ENCODE measurements at regions not wholly inside any gene's neighbourhood (a gene's known extent, or its start where the extent isn't known, plus 50 kb on each side); places are given as distances from the start of the nearest gene placed in this dataset.

DNA sequence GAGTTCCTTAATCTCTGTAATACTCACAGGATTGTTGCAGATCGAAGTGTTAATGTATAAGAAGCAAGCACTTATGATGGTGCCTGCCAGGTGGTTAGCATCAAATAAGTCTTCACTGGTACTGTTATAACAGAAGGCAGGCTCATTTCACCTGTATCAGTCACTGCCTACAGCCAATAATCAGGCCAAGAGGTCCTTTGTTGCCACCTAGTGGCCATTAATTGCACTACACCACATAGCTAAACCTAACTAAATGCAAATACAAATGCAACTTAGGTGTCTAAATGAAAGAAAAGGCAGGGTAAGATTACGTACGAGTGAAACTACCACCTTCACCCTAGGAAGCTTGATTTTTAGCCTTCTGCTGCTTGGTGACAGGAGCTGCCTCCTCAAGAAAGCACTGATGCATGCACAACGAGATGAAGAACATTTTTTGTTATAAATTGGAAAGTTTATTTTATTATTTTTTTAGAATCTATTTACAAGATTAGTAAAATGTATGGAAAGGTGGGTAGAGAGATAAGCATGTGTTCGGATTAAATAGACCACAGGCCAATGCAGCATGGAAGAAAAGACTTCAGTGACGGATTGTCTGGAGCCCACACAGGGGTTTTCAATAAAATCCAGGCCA, 334.8 kb upstream of the CAMK1G start:
- DNase-seq = peak; percentile 38

- DNase-seq = no peak
Measured at GRCh38 chr1:209249280-209249670, 334.2 kb upstream of the CAMK1G start.

GRCh38 chr1:209249785-209250440, 333.6 kb upstream of the CAMK1G start:
- no peak for DNase-seq

DNA sequence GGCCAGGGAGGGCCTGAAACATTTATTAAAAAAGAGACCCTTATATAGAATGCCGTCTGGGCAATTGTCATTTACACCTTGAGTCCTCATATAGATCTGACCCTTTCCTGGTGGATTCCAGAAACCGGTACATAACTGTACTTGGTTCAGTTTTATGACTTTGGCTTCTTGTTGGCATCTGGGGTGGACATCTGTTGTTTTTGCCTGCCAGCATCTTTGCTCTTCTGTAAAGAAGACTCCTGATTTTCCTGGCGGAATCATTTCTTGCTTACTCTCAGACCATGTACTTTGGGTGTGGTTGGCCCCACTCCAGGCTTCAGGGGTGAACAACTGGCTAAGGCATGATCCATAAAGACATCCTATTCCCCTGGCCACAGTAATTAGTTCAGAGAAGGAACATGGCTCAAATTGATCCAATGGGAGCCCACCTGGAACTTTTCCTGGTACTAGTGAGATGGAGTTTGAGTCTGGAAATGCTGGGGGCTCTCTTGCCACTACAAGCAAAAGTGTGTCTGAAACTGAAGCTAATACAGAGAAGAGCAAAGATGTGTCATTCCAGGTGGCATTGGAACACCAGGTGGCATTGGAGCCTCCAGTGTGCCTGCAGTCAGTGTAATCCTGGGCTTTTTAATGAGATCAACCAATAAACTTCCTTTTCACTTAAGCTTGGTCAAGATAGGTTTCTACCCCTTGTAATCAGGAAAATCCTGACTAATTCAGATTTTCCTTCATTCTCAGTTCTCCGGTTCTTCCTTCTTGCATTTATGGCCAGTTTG, 332.5 kb upstream of the CAMK1G start:
- no peak for DNase-seq

GRCh38 chr1:209256766-209257350, 326.7 kb upstream of the CAMK1G start:
- DNase-seq = no peak

DNA sequence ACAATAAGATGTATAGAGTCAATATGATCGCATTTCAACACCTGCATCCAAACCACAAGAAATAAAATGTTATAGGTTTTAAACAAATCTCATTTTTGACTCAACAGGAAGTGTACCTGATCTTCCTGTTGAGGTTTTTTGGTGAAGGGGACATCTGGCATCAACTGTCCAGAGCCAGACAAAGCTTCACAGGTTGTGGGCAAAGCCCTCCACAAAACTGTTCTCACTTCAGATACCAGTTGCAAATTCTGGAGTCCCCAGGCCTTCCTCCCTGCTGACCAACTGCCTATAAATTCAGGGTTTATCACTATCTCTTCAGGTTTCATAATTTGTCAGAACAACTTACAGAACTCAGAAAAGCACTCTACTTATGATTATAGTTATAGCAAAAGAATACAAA, 326.1 kb upstream of the CAMK1G start:
- no peak for DNase-seq

DNA sequence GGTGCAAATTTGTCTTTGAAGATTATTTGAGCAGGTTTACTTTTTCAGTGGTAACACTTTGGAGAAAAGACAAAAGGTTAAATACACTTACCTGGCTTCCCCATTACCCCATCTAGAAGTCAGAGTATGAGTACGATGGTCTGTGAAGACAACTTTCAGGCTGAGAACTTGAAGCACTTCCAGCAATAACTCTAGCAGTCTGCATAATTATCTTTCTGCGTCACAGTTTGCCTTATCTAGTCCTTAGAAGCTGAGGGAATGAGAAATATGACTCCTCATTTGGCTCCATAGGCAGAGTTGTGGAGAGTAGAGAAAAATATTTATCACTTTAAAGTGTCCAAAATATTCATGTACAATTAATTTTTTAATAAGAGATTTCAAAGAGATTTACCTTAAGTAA, 323.4 kb upstream of the CAMK1G start:
- no peak for DNase-seq

- no peak for DNase-seq
Measured at GRCh38 chr1:209262631-209263030, 320.9 kb upstream of the CAMK1G start.

- DNase-seq = no peak
Measured at GRCh38 chr1:209265301-209265700, 318.2 kb upstream of the CAMK1G start.

DNA sequence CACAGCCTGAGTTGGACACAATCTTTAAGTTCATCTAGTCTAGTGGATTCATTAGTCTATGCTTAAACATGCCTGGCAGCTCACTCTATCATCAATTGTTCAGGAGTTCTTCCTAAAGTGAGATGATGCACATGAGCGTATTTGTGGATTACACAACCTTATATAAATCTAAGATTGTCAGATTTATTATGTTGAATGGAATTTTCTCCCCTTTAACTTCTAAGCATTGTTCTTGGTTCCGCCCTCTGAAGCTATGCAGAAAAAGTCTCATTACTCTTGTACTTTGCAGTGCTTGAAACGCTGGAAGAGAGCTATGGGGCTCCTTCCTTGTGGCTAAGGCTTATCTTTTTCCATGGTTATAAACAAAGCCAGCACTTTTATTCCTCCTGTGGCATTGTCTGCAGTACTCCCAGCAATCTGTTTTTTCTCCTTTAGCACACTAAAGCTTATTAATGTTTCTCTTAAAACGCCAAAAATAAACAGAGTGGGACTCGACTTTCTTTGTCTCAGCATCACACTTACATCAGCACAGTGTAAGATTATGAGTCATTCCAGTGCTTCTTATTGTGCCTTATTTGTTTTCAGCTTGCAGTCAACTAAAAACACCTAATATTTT, 316.8 kb upstream of the CAMK1G start:
- no peak for DNase-seq

GRCh38 chr1:209267968-209268367, 315.5 kb upstream of the CAMK1G start:
- DNase-seq = no peak

DNA sequence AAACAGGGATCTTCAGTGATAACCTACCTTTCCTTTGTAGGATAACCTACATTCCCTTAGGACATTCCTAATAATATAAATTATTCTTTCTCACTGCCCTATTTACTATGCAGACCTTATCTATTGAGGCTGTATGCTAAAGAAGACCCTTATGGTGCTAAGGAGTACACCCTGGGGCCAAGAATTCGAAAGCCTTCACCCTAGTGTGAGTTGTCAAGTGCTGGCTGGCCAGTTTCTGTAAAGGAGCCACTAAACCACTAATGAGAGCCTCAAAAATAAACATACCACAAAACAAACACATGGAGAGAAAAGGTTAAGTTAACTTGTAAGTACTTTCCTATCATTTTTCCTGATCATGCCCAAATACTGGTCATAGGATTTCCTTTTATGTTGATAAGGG, 315.0 kb upstream of the CAMK1G start:
- no peak for DNase-seq

DNA sequence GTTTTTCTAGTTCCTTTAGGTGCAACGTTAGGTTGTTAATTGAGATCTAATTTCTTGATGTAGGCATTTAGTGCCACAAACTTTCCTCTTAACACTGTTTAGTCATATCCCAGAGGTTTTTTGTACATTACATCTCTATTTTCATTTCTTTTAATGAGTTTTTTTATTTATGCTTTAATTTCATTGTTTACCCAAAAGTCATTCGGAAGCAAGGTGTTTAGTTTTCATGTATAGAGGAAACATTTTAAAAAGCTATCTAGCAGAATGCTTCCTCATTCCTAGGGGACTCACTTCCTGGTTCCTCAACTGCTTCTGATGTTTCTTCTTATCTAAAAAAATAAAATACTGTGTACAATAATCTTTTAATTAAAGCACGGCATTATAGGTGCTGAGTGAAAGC, 307.2 kb upstream of the CAMK1G start:
- no peak for DNase-seq

- no peak for DNase-seq
Measured at GRCh38 chr1:209277662-209278061, 305.9 kb upstream of the CAMK1G start.

DNA sequence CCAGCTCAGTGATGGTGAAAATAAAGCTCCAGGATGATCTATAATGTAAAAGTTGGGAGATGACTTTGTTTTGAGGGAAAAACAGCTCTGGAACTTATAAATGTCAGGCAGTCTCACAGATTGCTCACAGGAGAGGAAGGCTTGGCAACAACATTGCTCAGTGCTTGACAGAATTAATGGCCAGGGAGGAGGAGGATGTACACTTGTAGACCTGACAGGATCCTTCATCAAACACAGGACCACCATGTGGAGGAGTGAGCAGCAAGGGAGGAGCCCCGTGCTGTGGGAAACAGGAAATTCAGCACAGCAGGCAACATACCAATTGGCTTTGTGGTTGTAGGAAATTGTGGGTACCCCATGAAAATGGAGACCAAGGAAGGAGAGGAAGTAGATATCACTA, 291.8 kb upstream of the CAMK1G start:
- no peak for DNase-seq

DNA sequence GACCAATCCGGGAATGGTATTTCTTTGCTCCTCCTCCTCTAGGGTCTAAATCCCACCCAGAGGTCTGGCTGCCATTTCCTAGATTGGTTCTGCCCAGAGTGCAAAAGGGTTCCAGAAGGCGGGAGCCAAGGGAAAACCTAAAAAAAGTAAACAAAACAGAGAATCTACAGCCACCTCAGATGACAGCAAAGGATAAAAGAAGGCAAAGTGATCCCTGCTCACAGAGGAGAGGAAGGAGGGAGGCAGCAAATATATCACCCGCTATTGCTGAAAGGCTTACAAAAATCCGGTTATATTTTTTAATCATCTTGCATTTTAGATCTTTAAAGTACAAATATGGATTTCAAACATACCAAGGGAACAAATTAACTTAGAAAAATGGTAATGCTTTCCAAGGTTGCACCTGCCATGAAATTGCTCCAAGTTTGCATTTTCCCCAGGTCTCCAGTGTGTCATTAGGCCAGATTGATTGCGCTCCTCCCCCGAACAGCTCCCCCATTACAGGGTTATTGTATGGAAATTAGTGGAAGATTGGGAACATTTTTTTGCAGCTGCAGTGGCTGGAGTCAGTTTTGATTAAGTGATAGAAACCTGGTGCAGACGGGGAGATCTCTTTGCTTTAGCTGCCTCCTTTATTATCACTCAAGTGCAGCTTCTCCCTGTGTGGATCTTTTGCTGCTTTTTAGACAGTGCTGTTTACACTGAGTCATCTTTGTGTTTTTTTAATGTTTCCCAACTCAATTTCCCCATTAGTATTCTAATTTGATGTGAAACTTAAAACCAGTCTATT, 280.5 kb upstream of the CAMK1G start:
- peak; percentile 84 for DNase-seq

DNA sequence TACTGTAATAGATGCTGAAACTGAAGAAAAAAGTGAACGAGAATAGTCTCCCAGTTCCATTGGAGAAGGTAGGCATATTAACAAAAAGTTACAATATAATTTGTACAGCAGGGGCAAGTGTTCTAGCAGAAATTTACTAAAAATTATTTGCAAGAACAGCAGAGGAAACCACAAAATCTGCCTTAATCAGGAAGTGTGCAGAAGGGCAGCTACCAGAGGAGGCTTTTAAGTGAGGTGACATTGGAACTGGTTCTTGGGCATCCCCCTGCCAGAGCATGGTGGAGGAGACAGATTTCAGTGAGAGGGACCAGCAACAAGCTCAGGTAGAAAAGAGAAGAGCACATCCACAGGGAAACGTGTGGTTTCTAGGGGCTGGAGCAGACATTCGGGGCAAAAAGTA, 279.3 kb upstream of the CAMK1G start:
- no peak for DNase-seq

DNA sequence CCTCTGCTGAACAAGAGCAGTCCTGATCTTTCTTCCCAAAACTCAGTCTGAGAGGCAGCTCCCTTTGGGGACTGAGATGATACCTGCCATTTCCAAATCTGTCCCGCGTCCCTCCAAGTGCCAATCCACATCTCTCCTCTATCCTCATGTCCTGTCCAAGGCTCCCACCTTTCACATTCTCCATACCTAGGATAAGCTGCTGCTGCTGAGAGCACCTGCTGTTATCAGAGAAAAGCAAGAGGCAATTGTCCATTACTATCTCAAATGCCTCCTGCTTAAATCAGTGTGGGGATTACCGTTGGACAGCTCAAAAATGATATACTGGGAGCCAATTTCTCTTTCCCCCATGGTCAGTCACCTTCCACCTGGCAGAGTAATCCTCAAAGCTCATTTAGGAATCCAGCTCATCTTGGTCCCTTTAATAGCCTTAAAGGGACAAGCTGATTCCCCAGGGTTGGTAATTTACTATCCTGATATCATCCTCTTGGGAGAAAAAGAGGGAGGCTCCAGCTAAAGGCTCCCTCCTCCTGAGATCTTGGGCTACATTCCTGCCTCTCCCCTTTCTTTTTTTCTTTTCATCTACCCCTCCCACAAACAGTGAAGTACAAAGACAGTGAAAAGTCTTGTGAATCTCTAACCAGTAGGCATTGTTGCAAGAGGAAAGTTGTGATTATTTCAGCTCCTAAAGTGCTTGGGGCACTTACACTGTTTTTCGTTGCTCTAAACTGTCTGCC, 278.1 kb upstream of the CAMK1G start:
- DNase-seq = no peak

DNA sequence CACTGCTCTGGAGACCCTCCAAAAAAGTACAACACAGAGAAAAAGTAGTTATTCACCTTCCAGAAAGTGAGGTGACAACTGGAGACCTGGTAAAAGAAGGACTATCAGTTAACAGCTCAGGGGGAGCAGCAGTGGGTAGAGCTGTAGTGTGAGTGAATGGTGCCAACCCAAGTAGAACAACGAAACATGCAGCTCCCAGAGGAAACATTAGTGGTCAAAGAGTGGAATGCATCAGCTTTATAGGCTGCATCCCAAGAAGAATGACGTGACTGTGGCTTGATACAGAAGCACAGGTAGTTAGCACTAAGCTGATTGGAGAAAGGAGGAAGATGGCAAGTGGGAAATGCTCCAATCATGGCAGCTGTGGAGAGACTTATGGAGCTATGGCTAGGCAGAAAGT, 275.7 kb upstream of the CAMK1G start:
- DNase-seq = no peak

- DNase-seq = no peak
Measured at GRCh38 chr1:209309198-209309597, 274.3 kb upstream of the CAMK1G start.

DNA sequence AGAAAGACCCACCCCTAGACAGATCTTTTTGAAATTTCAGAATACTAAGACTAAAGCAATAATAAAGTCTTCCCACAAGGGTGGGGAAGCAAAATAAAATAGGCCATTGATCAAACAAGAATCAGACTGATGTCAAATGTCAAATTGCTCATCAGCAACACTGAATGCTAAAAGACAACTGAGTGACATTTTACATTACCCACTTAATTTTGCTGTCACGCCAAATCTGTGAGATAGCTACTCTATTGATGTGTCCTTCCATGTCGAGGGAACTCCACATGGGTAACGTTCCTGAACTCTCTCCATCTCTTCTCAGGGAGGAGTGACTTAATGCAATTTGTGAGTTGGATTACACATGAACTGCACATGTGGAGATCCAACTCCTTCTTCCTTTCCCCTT, 271.7 kb upstream of the CAMK1G start:
- DNase-seq = no peak

DNA sequence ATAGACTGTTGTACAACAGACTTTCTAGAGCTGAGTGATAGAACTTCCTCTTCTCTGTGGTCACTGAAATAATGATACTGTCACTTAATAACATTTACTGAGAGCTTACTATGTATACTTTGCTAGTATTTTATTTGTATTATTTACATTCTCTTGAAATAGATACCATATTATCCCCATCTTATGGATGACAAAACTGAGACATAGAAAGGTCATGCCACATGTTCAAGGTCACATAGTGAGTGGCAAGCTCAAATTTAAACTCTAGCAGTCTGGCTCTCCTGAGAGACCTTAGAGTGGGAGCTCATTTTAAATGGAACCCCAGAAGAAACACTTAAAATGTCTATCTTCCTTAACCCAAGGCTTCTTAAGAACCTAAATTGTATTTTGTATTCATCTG, 266.6 kb upstream of the CAMK1G start:
- DNase-seq = no peak

All from right hindlimb (tissue), 1 donor.